A549 (cell line): ENCODE measurements at regions not wholly inside any gene's neighbourhood (a gene's known extent, or its start where the extent isn't known, plus 50 kb on each side); places are given as distances from the start of the nearest gene placed in this dataset.

Source experiments
- ATAC-seq, 2 experiments: fragments of 200-7000 bp in 1 of 2; fragments of >200 bp in 1 of 2; cut with Nextera tagmentation in 1 of 2; cut with Tn5 transposase in 1 of 2; 3 replicates each; pipeline versions ENCODE4 v1.8.0 to v1.9.1; 2018 to 2020; ENCODE audit warnings: mild to moderate bottlenecking in 1 of 2, moderate library complexity in 1 of 2
- CTCF ChIA-PET: fragments of 300-600 bp; sonication (Branson Sonifier 250); formaldehyde crosslinking; extraction: SDS; loops from one replicate; lab custom pipeline; 2021; ENCODE audit warnings: antibody characterized with exemption, inconsistent platforms; lab: Yijun Ruan, JAX
- POLR2A ChIA-PET: fragments of 350-600 bp; formaldehyde crosslinking; extraction: SDS; loops from one replicate; lab custom pipeline; 2021; ENCODE audit warnings: antibody characterized with exemption, inconsistent platforms; lab: Yijun Ruan, JAX
- DNase-seq, 2 experiments: peaks; one replicate each; pipeline versions ENCODE4 v3.0.0 to v3.0.0-alpha.2; 2011 to 2016; ENCODE audit warnings: low read depth in 1 of 2, low spot score in 1 of 2
- FAIRE-seq: peaks from 2 replicates; lab custom pipeline; 2011; peaks lifted over from hg19 to GRCh38; lab: Jason Lieb, UNC
- H3K27ac ChIP-seq, 2 experiments: fragments of >200 bp; sonication (Bioruptor Twin); formaldehyde crosslinking; 3 replicates each; pipeline ENCODE4 v1.5.1; 2016 to 2017
- H3K4me1 ChIP-seq: fragments of >200 bp; sonication (Bioruptor Twin); formaldehyde crosslinking; 3 replicates; pipeline ENCODE4 v1.6.1; 2016
- H3K4me2 ChIP-seq: fragments of >200 bp; sonication (Bioruptor Twin); formaldehyde crosslinking; 3 replicates; pipeline ENCODE4 v1.6.1; 2016
- H3K4me3 ChIP-seq: fragments of >200 bp; sonication (Bioruptor Twin); formaldehyde crosslinking; 3 replicates; pipeline ENCODE4 v1.5.1; 2016
- H3K9me3 ChIP-seq: fragments of >200 bp; sonication (Bioruptor Twin); formaldehyde crosslinking; 3 replicates; pipeline ENCODE4 v1.6.1; 2016
- CBX2 ChIP-seq: fragments of 200-600 bp; sonication (generic); IDR thresholded peaks from 2 replicates; pipeline ENCODE4 v1.6.1; 2016; ENCODE audit warnings: low read depth, mild to moderate bottlenecking, borderline replicate concordance
- CBX8 ChIP-seq: fragments of 200-600 bp; sonication (generic); IDR thresholded peaks from 2 replicates; pipeline ENCODE4 v1.6.1; 2016
- CEBPB ChIP-seq, 2 experiments: fragments of >200 bp in 1 of 2; sonication (Bioruptor Twin) in 1 of 2; formaldehyde crosslinking in 1 of 2; IDR thresholded peaks; 2 replicates each; pipeline ENCODE4 v1.6.1; 2012 to 2016
- CHD2 ChIP-seq: fragments of 150-350 bp; IDR thresholded peaks from 2 replicates; pipeline ENCODE4 v1.6.1; 2014; ENCODE audit warnings: low read length; ENCODE audit not compliant: partially characterized antibody
- ESRRA ChIP-seq: fragments of 150-350 bp; IDR thresholded peaks from 2 replicates; pipeline ENCODE4 v1.6.1; 2014; ENCODE audit warnings: mild to moderate bottlenecking, low read length, borderline replicate concordance
- FOSB ChIP-seq: fragments of 250-450 bp; sonication (Bioruptor Pico); IDR thresholded peaks from 2 replicates; pipeline ENCODE4 v1.5.0; 2020; ENCODE audit warnings: mild to moderate bottlenecking, moderate library complexity
- HDAC2 ChIP-seq: fragments of 200-600 bp; sonication (generic); IDR thresholded peaks from 2 replicates; pipeline ENCODE4 v1.6.1; 2016
- HEYL ChIP-seq: fragments of 250-450 bp; sonication (Bioruptor Pico); IDR thresholded peaks from 2 replicates; pipeline ENCODE4 v1.8.0; 2021; ENCODE audit warnings: mild to moderate bottlenecking, moderate library complexity
- HOXB5 ChIP-seq: fragments of 250-450 bp; sonication (Bioruptor Pico); IDR thresholded peaks from 2 replicates; pipeline ENCODE4 v1.5.0; 2020; ENCODE audit warnings: mild to moderate bottlenecking, moderate library complexity
- KDM5A ChIP-seq: fragments of 200-600 bp; sonication (generic); IDR thresholded peaks from 2 replicates; pipeline ENCODE4 v1.6.1; 2016; ENCODE audit warnings: antibody characterized with exemption, mild to moderate bottlenecking
- MAFK ChIP-seq: fragments of 450-650 bp; IDR thresholded peaks from 2 replicates; pipeline ENCODE4 v1.6.1; 2014; ENCODE audit not compliant: partially characterized antibody
- MYC ChIP-seq: IDR thresholded peaks from 2 replicates; pipeline ENCODE4 v1.6.1; 2012; ENCODE audit warnings: mild to moderate bottlenecking, inconsistent platforms, low read length, improper control_type of control experiment, borderline replicate concordance
- NR3C1 ChIP-seq: fragments of >200 bp; sonication (Bioruptor Twin); formaldehyde crosslinking; IDR thresholded peaks from 3 replicates; pipeline ENCODE4 v1.6.1; 2017
- PHF8 ChIP-seq: fragments of 200-600 bp; sonication (generic); IDR thresholded peaks from 2 replicates; pipeline ENCODE4 v1.6.1; 2016; ENCODE audit warnings: low read depth, mild to moderate bottlenecking, antibody characterized with exemption, moderate library complexity, borderline replicate concordance
- POLR2A ChIP-seq: IDR thresholded peaks from 2 replicates; pipeline ENCODE4 v1.6.1; 2012; ENCODE audit warnings: mild to moderate bottlenecking, low read length
- POLR2AphosphoS2 ChIP-seq: conservative IDR thresholded peaks from 2 replicates; pipeline ENCODE4 v1.6.1; 2012; ENCODE audit warnings: low read length, improper control_type of control experiment, inconsistent platforms
- RAD21 ChIP-seq, 2 experiments: fragments of >200 bp in 1 of 2; sonication (Bioruptor Twin) in 1 of 2; formaldehyde crosslinking in 1 of 2; IDR thresholded peaks in 1 of 2; conservative IDR thresholded peaks in 1 of 2; 2 replicates in 1 of 2; 3 replicates in 1 of 2; pipeline ENCODE4 v1.6.1; 2012 to 2018; ENCODE audit warnings: inconsistent platforms in 1 of 2
- RARB ChIP-seq: fragments of 250-450 bp; sonication (Bioruptor Pico); IDR thresholded peaks from 2 replicates; pipeline ENCODE4 v1.8.0; 2021; ENCODE audit warnings: mild to moderate bottlenecking, moderate library complexity
- RCOR1 ChIP-seq: fragments of 150-350 bp; IDR thresholded peaks from 2 replicates; pipeline ENCODE4 v1.6.1; 2014; ENCODE audit warnings: antibody characterized with exemption, low read length, low read depth
- RFX5 ChIP-seq: fragments of 450-650 bp; IDR thresholded peaks from 2 replicates; pipeline ENCODE4 v1.7.1; 2014; ENCODE audit warnings: antibody characterized with exemption, mild to moderate bottlenecking, moderate library complexity
- RNF2 ChIP-seq: fragments of 200-600 bp; sonication (generic); IDR thresholded peaks from 2 replicates; pipeline ENCODE4 v1.6.1; 2016; ENCODE audit warnings: low read depth, mild to moderate bottlenecking, antibody characterized with exemption, moderate library complexity, borderline replicate concordance
- TFCP2L1 ChIP-seq: fragments of 250-450 bp; sonication (Bioruptor Pico); IDR thresholded peaks from 2 replicates; pipeline ENCODE4 v1.5.0; 2021; ENCODE audit warnings: mild to moderate bottlenecking
- TP53 ChIP-seq: fragments of 250-450 bp; sonication (Bioruptor Pico); IDR thresholded peaks from 2 replicates; pipeline ENCODE4 v1.5.0; 2021; ENCODE audit warnings: mild to moderate bottlenecking, moderate library complexity
- ZC3H11A ChIP-seq: fragments of 450-650 bp; IDR thresholded peaks from 2 replicates; pipeline ENCODE4 v1.6.1; 2014; ENCODE audit warnings: antibody characterized with exemption, mild to moderate bottlenecking
- ZFP36 ChIP-seq: fragments of 450-650 bp; IDR thresholded peaks from 2 replicates; pipeline ENCODE4 v1.6.1; 2014; ENCODE audit warnings: borderline replicate concordance; ENCODE audit not compliant: partially characterized antibody
- ZNF302 ChIP-seq: fragments of 250-450 bp; sonication (Bioruptor Pico); IDR thresholded peaks from 2 replicates; pipeline ENCODE4 v1.9.0; 2021; ENCODE audit warnings: inconsistent platforms, mild to moderate bottlenecking, moderate library complexity
- WGBS: methylation state at CpG from one replicate; pipeline ENCODE4 v1.1.6; 2017; ENCODE audit errors: missing lambda C conversion rate; 5-methylcytosine and 5-hydroxymethylcytosine counted together
- TF ChIP-seq, protein P1 (sequence below): IDR thresholded peaks from 2 replicates; pipeline ENCODE4 v1.6.1; 2012; ENCODE audit warnings: low read depth, borderline replicate concordance
- TF ChIP-seq, protein P2 (sequence below): IDR thresholded peaks from 2 replicates; pipeline ENCODE4 v1.6.1; 2012
- TF ChIP-seq, protein P3 (sequence below): fragments of 200-600 bp; sonication (generic); IDR thresholded peaks from 2 replicates; pipeline ENCODE4 v1.6.1; 2016; ENCODE audit warnings: antibody characterized with exemption, mild to moderate bottlenecking, moderate library complexity
- TF ChIP-seq, protein P4 (sequence below): fragments of >200 bp; sonication (Bioruptor Twin); formaldehyde crosslinking; IDR thresholded peaks from 3 replicates; pipeline ENCODE4 v1.5.1; 2016
- TF ChIP-seq, protein P5 (sequence below): fragments of >200 bp; sonication (Bioruptor Twin); formaldehyde crosslinking; IDR thresholded peaks from 2 replicates; pipeline ENCODE4 v1.6.1; 2016
- TF ChIP-seq, protein P6 (sequence below): fragments of 250-450 bp; sonication (Bioruptor Pico); IDR thresholded peaks from 2 replicates; pipeline ENCODE4 v1.5.0; 2021; ENCODE audit warnings: mild to moderate bottlenecking, moderate library complexity, borderline replicate concordance

DNA sequence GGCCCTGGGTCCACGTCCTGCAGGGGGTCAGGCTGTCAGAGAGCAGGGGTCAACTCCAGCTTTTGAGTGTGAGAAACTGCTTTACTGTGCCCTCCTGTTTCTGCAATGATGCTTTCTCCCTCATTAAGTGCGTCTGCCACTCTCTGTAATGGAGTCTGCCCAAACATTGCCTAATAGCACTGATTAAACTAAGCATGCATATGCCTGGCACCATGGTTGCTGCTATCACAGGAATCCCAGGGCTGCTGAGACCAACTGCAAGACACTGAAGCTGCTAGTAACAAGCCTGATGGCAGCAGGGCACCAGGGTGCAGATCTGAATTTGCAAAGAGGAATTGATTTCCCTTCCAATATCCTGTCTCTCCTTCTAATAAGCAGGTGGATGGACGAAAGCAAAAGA, 125.3 kb downstream of the SLC24A2 start:
- no peak for ATAC-seq
- 3% methylated on average over 3 of the region's 3 CpGs for WGBS
- Histone ChIP-seq H3K9me3 (no peaks in the 10 kb centered on the region), H3K27ac (no peak overlapping the region), H3K4me1 (no peaks in the 10 kb centered on the region), H3K4me2 (no peak overlapping the region), H3K4me3 (no peak overlapping the region)
- no peak for TF ChIP-seq RNF2
- TF ChIP-seq TP53 (CRISPR knock-in tag): no peak
- no peak for TF ChIP-seq CBX8
- TF ChIP-seq, protein P1, sequence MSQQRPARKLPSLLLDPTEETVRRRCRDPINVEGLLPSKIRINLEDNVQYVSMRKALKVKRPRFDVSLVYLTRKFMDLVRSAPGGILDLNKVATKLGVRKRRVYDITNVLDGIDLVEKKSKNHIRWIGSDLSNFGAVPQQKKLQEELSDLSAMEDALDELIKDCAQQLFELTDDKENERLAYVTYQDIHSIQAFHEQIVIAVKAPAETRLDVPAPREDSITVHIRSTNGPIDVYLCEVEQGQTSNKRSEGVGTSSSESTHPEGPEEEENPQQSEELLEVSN: no peak
- TF ChIP-seq PHF8: no peak
- TF ChIP-seq RCOR1: no peak
- TF ChIP-seq TFCP2L1 (CRISPR knock-in tag): no peak
- no peak for TF ChIP-seq CHD2
- TF ChIP-seq RFX5: no peak
- TF ChIP-seq NR3C1: no peak
- no peak for TF ChIP-seq MYC
- TF ChIP-seq, protein P2, sequence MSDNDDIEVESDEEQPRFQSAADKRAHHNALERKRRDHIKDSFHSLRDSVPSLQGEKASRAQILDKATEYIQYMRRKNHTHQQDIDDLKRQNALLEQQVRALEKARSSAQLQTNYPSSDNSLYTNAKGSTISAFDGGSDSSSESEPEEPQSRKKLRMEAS: no peak
- no peak for TF ChIP-seq ZC3H11A
- TF ChIP-seq, protein P3, sequence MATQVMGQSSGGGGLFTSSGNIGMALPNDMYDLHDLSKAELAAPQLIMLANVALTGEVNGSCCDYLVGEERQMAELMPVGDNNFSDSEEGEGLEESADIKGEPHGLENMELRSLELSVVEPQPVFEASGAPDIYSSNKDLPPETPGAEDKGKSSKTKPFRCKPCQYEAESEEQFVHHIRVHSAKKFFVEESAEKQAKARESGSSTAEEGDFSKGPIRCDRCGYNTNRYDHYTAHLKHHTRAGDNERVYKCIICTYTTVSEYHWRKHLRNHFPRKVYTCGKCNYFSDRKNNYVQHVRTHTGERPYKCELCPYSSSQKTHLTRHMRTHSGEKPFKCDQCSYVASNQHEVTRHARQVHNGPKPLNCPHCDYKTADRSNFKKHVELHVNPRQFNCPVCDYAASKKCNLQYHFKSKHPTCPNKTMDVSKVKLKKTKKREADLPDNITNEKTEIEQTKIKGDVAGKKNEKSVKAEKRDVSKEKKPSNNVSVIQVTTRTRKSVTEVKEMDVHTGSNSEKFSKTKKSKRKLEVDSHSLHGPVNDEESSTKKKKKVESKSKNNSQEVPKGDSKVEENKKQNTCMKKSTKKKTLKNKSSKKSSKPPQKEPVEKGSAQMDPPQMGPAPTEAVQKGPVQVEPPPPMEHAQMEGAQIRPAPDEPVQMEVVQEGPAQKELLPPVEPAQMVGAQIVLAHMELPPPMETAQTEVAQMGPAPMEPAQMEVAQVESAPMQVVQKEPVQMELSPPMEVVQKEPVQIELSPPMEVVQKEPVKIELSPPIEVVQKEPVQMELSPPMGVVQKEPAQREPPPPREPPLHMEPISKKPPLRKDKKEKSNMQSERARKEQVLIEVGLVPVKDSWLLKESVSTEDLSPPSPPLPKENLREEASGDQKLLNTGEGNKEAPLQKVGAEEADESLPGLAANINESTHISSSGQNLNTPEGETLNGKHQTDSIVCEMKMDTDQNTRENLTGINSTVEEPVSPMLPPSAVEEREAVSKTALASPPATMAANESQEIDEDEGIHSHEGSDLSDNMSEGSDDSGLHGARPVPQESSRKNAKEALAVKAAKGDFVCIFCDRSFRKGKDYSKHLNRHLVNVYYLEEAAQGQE: no peak
- TF ChIP-seq CEBPB (IDR thresholded peaks at IDR 0.05): no peak
- no peak for TF ChIP-seq ZNF302 (CRISPR knock-in tag)
- no peak for TF ChIP-seq POLR2AphosphoS2
- no peak for TF ChIP-seq CBX2
- TF ChIP-seq FOSB (CRISPR knock-in tag): no peak
- TF ChIP-seq HOXB5 (CRISPR knock-in tag): no peak
- no peak for FAIRE-seq
- POLR2A ChIA-PET: no interaction called here
- no peak for DNase-seq
- CTCF ChIA-PET: no interaction called here

DNA sequence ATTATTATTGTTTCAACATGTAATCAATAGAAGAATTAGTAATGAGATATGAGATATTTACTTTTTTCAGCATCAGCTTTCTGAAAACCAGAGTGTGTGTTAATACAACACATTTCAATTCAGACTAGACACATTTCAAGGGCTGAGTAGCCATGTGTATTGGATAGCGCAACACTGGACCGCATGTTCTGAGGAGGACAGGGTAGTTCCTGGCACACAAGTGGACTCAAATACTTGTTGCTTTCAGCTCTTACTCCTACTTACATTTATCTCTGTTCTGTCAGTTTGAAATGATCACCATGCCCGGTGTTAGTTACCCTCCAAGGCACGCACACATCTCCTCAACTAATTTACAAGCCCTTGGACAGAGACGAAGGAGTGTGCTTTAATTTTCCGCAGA, 126.6 kb downstream of the SLC24A2 start:
- H3K27ac ChIP-seq: no peak overlapping the region
- H3K4me3 ChIP-seq: no peak overlapping the region
- WGBS: 48% methylated on average over 6 of the region's 6 CpGs
- no peak for DNase-seq
- FAIRE-seq: no peak
- no peak for ATAC-seq
- POLR2A ChIA-PET: no interaction called here
- no peak overlapping the region for H3K4me2 ChIP-seq
- no peaks in the 10 kb centered on the region for H3K4me1 ChIP-seq
- no peaks in the 10 kb centered on the region for H3K9me3 ChIP-seq
- CTCF ChIA-PET: no interaction called here
- no peak for TF ChIP-seq MYC
- no peak for TF ChIP-seq RARB (CRISPR knock-in tag)
- no peak for TF ChIP-seq HEYL (CRISPR knock-in tag)
- TF ChIP-seq, protein P1: no peak
- TF ChIP-seq POLR2A: no peak
- TF ChIP-seq ZC3H11A: no peak
- TF ChIP-seq, protein P4, sequence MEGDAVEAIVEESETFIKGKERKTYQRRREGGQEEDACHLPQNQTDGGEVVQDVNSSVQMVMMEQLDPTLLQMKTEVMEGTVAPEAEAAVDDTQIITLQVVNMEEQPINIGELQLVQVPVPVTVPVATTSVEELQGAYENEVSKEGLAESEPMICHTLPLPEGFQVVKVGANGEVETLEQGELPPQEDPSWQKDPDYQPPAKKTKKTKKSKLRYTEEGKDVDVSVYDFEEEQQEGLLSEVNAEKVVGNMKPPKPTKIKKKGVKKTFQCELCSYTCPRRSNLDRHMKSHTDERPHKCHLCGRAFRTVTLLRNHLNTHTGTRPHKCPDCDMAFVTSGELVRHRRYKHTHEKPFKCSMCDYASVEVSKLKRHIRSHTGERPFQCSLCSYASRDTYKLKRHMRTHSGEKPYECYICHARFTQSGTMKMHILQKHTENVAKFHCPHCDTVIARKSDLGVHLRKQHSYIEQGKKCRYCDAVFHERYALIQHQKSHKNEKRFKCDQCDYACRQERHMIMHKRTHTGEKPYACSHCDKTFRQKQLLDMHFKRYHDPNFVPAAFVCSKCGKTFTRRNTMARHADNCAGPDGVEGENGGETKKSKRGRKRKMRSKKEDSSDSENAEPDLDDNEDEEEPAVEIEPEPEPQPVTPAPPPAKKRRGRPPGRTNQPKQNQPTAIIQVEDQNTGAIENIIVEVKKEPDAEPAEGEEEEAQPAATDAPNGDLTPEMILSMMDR: no peak
- TF ChIP-seq HDAC2: no peak
- no peak for TF ChIP-seq HOXB5 (CRISPR knock-in tag)
- no peak for TF ChIP-seq MAFK
- TF ChIP-seq, protein P5, sequence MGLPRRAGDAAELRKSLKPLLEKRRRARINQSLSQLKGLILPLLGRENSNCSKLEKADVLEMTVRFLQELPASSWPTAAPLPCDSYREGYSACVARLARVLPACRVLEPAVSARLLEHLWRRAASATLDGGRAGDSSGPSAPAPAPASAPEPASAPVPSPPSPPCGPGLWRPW: no peak
- no peak for TF ChIP-seq ZFP36
- no peak for TF ChIP-seq ESRRA
- no peak for TF ChIP-seq KDM5A
- TF ChIP-seq, protein P6, sequence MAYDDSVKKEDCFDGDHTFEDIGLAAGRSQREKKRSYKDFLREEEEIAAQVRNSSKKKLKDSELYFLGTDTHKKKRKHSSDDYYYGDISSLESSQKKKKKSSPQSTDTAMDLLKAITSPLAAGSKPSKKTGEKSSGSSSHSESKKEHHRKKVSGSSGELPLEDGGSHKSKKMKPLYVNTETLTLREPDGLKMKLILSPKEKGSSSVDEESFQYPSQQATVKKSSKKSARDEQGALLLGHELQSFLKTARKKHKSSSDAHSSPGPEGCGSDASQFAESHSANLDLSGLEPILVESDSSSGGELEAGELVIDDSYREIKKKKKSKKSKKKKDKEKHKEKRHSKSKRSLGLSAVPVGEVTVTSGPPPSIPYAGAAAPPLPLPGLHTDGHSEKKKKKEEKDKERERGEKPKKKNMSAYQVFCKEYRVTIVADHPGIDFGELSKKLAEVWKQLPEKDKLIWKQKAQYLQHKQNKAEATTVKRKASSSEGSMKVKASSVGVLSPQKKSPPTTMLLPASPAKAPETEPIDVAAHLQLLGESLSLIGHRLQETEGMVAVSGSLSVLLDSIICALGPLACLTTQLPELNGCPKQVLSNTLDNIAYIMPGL (CRISPR knock-in tag): no peak
- TF ChIP-seq RAD21 (conservative IDR thresholded peaks at IDR 0.05 in 1 of 2, IDR thresholded peaks at IDR 0.05 in 1 of 2): no peak
